ENCODE measurements at regions not wholly inside any gene's neighbourhood (a gene's known extent, or its start where the extent isn't known, plus 50 kb on each side); places are given as distances from the start of the nearest gene placed in this dataset.

DNA sequence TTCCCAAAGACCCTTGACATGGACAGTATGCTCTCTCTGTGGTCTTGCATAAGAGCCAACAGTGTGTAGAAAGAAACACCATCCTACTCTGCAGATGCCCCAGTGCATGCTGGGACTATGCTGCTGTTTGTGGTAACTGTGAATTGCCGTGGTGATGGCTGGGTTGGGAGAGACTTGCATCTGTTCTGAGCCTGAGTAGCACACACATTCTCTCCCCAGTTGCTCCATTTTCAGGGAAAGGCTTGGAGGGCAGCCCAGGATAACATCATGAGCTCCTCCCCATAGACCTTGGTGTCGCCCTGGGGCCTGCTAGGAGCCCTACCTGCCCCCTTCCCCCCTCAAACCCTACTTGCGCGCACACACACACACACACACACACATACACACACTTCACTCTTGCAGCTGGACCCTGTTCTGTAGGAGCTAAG lies 120.9 kb upstream of the IPO9 start:
- intact Hi-C loops (cut with micrococcal nuclease; ENCODE audit: unreplicated experiment) (no loop called here), in situ Hi-C loops (cut with HindIII; ENCODE audit: low pct_unique_long_range_greater_than_20kb, low sequenced_read_pairs) (no loop called here)
- Histone ChIP-seq H3K4me1 (ENCODE audit: control insufficient read depth, insufficient read depth, low read length) (peaks cover 18% of the 10 kb centered on the region), H3K4me3 (ENCODE audit: low read depth in 2 of 2, low read length in 2 of 2) (no peak overlapping the region), H3K36me3 (ENCODE audit: control insufficient read depth, insufficient read depth, low read length) (no peaks in the 10 kb centered on the region), H3K27me3 (ENCODE audit: control insufficient read depth, insufficient read depth, low read length) (no peaks in the 10 kb centered on the region), H3K27ac (ENCODE audit: low read length) (no peak overlapping the region), H3K9me3 (ENCODE audit: control insufficient read depth, insufficient read depth, low read depth, low read length) (no peaks in the 10 kb centered on the region)
- ChIA-PET CTCF (interaction anchor here (0.6 to 1.9 kb wide), 4 partner anchors 15 to 149 kb away, joined by 4 to 11 read pairs (median 4); no protein-coding TSS in a partner anchor), POLR2A (interaction anchor here (0.7 kb wide), 1 partner anchor 160 kb away, joined by 7 read pairs; no protein-coding TSS in a partner anchor)
- TF ChIP-seq SIN3A (IDR thresholded peaks at IDR 0.05; ENCODE audit: borderline replicate concordance, insufficient read depth, low read depth, low read length) (no peak), TCF7L2 (IDR thresholded peaks at IDR 0.05; ENCODE audit: low read depth, low read length) (no peak), POLR2AphosphoS5 (IDR thresholded peaks at IDR 0.05; ENCODE audit: low read depth, low read length) (no peak)
- TF ChIP-seq, protein P1, sequence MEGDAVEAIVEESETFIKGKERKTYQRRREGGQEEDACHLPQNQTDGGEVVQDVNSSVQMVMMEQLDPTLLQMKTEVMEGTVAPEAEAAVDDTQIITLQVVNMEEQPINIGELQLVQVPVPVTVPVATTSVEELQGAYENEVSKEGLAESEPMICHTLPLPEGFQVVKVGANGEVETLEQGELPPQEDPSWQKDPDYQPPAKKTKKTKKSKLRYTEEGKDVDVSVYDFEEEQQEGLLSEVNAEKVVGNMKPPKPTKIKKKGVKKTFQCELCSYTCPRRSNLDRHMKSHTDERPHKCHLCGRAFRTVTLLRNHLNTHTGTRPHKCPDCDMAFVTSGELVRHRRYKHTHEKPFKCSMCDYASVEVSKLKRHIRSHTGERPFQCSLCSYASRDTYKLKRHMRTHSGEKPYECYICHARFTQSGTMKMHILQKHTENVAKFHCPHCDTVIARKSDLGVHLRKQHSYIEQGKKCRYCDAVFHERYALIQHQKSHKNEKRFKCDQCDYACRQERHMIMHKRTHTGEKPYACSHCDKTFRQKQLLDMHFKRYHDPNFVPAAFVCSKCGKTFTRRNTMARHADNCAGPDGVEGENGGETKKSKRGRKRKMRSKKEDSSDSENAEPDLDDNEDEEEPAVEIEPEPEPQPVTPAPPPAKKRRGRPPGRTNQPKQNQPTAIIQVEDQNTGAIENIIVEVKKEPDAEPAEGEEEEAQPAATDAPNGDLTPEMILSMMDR (IDR thresholded peaks at IDR 0.05): no peak
- TF ChIP-seq, protein P2, sequence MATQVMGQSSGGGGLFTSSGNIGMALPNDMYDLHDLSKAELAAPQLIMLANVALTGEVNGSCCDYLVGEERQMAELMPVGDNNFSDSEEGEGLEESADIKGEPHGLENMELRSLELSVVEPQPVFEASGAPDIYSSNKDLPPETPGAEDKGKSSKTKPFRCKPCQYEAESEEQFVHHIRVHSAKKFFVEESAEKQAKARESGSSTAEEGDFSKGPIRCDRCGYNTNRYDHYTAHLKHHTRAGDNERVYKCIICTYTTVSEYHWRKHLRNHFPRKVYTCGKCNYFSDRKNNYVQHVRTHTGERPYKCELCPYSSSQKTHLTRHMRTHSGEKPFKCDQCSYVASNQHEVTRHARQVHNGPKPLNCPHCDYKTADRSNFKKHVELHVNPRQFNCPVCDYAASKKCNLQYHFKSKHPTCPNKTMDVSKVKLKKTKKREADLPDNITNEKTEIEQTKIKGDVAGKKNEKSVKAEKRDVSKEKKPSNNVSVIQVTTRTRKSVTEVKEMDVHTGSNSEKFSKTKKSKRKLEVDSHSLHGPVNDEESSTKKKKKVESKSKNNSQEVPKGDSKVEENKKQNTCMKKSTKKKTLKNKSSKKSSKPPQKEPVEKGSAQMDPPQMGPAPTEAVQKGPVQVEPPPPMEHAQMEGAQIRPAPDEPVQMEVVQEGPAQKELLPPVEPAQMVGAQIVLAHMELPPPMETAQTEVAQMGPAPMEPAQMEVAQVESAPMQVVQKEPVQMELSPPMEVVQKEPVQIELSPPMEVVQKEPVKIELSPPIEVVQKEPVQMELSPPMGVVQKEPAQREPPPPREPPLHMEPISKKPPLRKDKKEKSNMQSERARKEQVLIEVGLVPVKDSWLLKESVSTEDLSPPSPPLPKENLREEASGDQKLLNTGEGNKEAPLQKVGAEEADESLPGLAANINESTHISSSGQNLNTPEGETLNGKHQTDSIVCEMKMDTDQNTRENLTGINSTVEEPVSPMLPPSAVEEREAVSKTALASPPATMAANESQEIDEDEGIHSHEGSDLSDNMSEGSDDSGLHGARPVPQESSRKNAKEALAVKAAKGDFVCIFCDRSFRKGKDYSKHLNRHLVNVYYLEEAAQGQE (IDR thresholded peaks at IDR 0.05; ENCODE audit: insufficient read depth in 1 of 2, low read depth in 2 of 2, low read length in 1 of 2): no peak
- no peak for DNase-seq (ENCODE audit: low read depth, low spot score)
- BruUV-seq (replicated peaks): no TSS peak
- ATAC-seq: no peak

DNA sequence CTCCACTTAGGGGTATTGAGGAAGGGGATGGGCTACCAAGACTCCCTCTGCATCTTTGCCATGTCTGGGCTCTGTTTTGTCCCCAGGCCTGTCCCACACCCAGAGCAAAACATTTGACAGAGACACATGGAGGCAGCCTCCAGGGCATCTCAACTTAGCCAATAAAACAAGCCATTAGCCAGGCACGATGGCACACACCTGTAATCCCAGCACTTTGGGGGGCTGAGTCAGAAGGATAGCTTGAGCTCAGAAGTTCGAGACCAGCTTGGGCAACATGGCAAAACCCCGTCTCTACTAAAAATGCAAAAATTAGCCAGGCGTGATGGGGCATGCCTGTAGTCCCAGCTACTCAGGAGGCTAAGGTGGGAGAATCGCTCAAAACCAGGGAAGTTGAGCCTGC lies 120.3 kb upstream of the IPO9 start:
- BruUV-seq (replicated peaks): no TSS peak
- ATAC-seq (no peak), DNase-seq (ENCODE audit: low read depth, low spot score) (no peak)
- Histone ChIP-seq H3K36me3 (ENCODE audit: control insufficient read depth, insufficient read depth, low read length) (no peaks in the 10 kb centered on the region), H3K27ac (ENCODE audit: low read length) (no peak overlapping the region), H3K9me3 (ENCODE audit: control insufficient read depth, insufficient read depth, low read depth, low read length) (no peaks in the 10 kb centered on the region), H3K4me1 (ENCODE audit: control insufficient read depth, insufficient read depth, low read length) (peaks cover 21% of the 10 kb centered on the region), H3K4me3 (ENCODE audit: low read depth in 2 of 2, low read length in 2 of 2) (no peak overlapping the region), H3K27me3 (ENCODE audit: control insufficient read depth, insufficient read depth, low read length) (no peaks in the 10 kb centered on the region)
- TF ChIP-seq SIN3A (IDR thresholded peaks at IDR 0.05; ENCODE audit: borderline replicate concordance, insufficient read depth, low read depth, low read length) (no peak), TCF7L2 (IDR thresholded peaks at IDR 0.05; ENCODE audit: low read depth, low read length) (no peak)
- intact Hi-C loops (cut with micrococcal nuclease; ENCODE audit: unreplicated experiment): loop anchor here (1.0 kb wide), 1 partner anchor 85 kb away; no protein-coding TSS in a partner anchor
- CTCF ChIA-PET: interaction anchor here (0.5 to 2.6 kb wide), 8 partner anchors 11 to 150 kb away, joined by 3 to 45 read pairs (median 4); no protein-coding TSS in a partner anchor
- POLR2A ChIA-PET: interaction anchor here (0.7 kb wide), 1 partner anchor 160 kb away, joined by 7 read pairs; no protein-coding TSS in a partner anchor
- in situ Hi-C loops (cut with HindIII; ENCODE audit: low pct_unique_long_range_greater_than_20kb, low sequenced_read_pairs): no loop called here
